Keratinocyte (primary cell): ENCODE measurements at regions not wholly inside any gene's neighbourhood (a gene's known extent, or its start where the extent isn't known, plus 50 kb on each side); places are given as distances from the start of the nearest gene placed in this dataset.

ENCODE experiments used
- DNase-seq: peaks from one replicate; pipeline ENCODE4 v3.0.0-alpha.2; 2011; ENCODE audit warnings: low read depth, missing footprints, low spot score
- FAIRE-seq: peaks from 2 replicates; lab custom pipeline; 2011; peaks lifted over from hg19 to GRCh38; lab: Jason Lieb, UNC
- H2AFZ ChIP-seq: 2 replicates; pipeline ENCODE4 v1.6.0; 2012; ENCODE audit warnings: low read length, control low read depth, inconsistent platforms; ENCODE audit not compliant: control insufficient read depth
- H3K27ac ChIP-seq: 2 replicates; pipeline ENCODE4 v1.5.1; 2011; ENCODE audit warnings: low read length; ENCODE audit not compliant: control insufficient read depth, insufficient read depth
- H3K27me3 ChIP-seq: 3 replicates; pipeline ENCODE4 v1.6.0; 2011; ENCODE audit warnings: low read length; ENCODE audit not compliant: control insufficient read depth, insufficient read depth; ENCODE audit errors: extremely low read depth
- H3K36me3 ChIP-seq, 2 experiments: 2 replicates in 1 of 2; 3 replicates in 1 of 2; pipeline ENCODE4 v1.5.1; 2011; ENCODE audit warnings: low read length in 2 of 2, mild to moderate bottlenecking in 1 of 2; ENCODE audit not compliant: control insufficient read depth in 2 of 2, insufficient read depth in 2 of 2; ENCODE audit errors: extremely low read depth in 1 of 2
- H3K4me1 ChIP-seq: 3 replicates; pipeline ENCODE4 v1.5.1; 2011; ENCODE audit warnings: low read length; ENCODE audit not compliant: control insufficient read depth, insufficient read depth; ENCODE audit errors: extremely low read depth
- H3K4me2 ChIP-seq: 3 replicates; pipeline ENCODE4 v1.6.0; 2011; ENCODE audit warnings: low read depth, low read length; ENCODE audit not compliant: control insufficient read depth, insufficient read depth; ENCODE audit errors: extremely low read depth
- H3K4me3 ChIP-seq, 3 experiments: fragments of 200-600 bp in 1 of 3; sonication (generic) in 1 of 3; 2 replicates in 2 of 3; 3 replicates in 1 of 3; pipeline ENCODE4 v1.5.1; 2011 to 2016; ENCODE audit warnings: low read length in 3 of 3, mild to moderate bottlenecking in 3 of 3, control low read depth in 2 of 3, inconsistent platforms in 1 of 3, low read depth in 1 of 3, mixed read lengths in 1 of 3, mixed run types in 1 of 3, moderate library complexity in 1 of 3; ENCODE audit not compliant: control insufficient read depth in 2 of 3, insufficient read depth in 2 of 3; ENCODE audit errors: extremely low read depth in 1 of 3
- H3K79me2 ChIP-seq: 2 replicates; pipeline ENCODE4 v1.6.0; 2012; ENCODE audit warnings: low read length; ENCODE audit not compliant: control insufficient read depth, insufficient read depth
- H3K9ac ChIP-seq: 3 replicates; pipeline ENCODE4 v1.6.0; 2011; ENCODE audit warnings: low read length; ENCODE audit not compliant: control insufficient read depth, insufficient read depth; ENCODE audit errors: extremely low read depth
- H3K9me1 ChIP-seq: 3 replicates; pipeline ENCODE4 v1.6.0; 2011; ENCODE audit warnings: low read length; ENCODE audit not compliant: control insufficient read depth, insufficient read depth; ENCODE audit errors: extremely low read depth
- H3K9me3 ChIP-seq: 2 replicates; pipeline ENCODE4 v1.5.1; 2012; ENCODE audit warnings: low read depth, low read length; ENCODE audit not compliant: control insufficient read depth
- H4K20me1 ChIP-seq: 3 replicates; pipeline ENCODE4 v1.6.0; 2011; ENCODE audit warnings: low read length; ENCODE audit not compliant: control insufficient read depth, insufficient read depth; ENCODE audit errors: extremely low read depth
- EZH2 ChIP-seq: IDR thresholded peaks from one replicate; pipeline ENCODE4 v1.6.1; 2012; ENCODE audit warnings: inconsistent platforms, mild to moderate bottlenecking, low read length, moderate library complexity
- dilution Hi-C: fragments of 300-500 bp; cut with MboI; formaldehyde crosslinking; loops from one replicate; pipeline ENCODE4 v1.7.0; 2020; ENCODE audit warnings: low sequenced_read_pairs; ENCODE audit not compliant: extremely low pct_ligation_motif_present
- TF ChIP-seq, protein P1 (sequence below), 3 experiments: IDR thresholded peaks in 1 of 3; conservative IDR thresholded peaks in 1 of 3; optimal IDR thresholded peaks in 1 of 3; 2 replicates in 2 of 3; 3 replicates in 1 of 3; pipeline versions ENCODE3 to v1.5.1; 2011; ENCODE audit warnings: low read length in 3 of 3, mild to moderate bottlenecking in 3 of 3, moderate library complexity in 2 of 3, control low read depth in 1 of 3, inconsistent platforms in 1 of 3; ENCODE audit not compliant: insufficient read depth in 2 of 3; ENCODE audit errors: extremely low read depth in 1 of 3

DNA sequence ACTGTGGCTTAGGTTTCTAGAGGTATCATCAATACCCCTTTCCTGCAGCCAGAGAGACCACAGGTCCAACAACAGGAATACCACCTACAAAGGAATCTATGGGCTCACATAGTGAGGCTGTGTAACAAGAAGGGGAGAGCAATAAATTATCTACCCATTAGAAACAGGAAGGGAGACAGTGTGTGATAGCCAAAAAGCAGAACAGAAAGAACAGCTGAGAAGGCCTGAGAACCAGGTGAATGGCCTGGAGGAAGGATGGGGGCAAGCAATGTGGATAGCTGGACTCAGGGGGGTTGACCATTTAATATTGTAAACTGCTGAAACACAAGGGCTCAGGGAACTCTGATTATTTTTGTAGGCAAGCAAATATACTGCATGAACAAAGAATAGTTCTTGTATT, 628.2 kb downstream of the COL12A1 start:
- Histone ChIP-seq H3K27ac (no peak overlapping the region), H2AFZ (no peak overlapping the region), H3K4me2 (no peak overlapping the region), H3K4me3 (no peak overlapping the region), H3K27me3 (no peaks in the 10 kb centered on the region), H3K9me1 (no peaks in the 10 kb centered on the region), H3K79me2 (no peaks in the 10 kb centered on the region), H3K36me3 (no peaks in the 10 kb centered on the region), H3K9me3 (no peaks in the 10 kb centered on the region), H4K20me1 (no peaks in the 10 kb centered on the region), H3K9ac (no peak overlapping the region), H3K4me1 (no peaks in the 10 kb centered on the region)
- no peak for FAIRE-seq
- DNase-seq, result no peak
- dilution Hi-C loops, result no loop called here
- TF ChIP-seq, protein P1, sequence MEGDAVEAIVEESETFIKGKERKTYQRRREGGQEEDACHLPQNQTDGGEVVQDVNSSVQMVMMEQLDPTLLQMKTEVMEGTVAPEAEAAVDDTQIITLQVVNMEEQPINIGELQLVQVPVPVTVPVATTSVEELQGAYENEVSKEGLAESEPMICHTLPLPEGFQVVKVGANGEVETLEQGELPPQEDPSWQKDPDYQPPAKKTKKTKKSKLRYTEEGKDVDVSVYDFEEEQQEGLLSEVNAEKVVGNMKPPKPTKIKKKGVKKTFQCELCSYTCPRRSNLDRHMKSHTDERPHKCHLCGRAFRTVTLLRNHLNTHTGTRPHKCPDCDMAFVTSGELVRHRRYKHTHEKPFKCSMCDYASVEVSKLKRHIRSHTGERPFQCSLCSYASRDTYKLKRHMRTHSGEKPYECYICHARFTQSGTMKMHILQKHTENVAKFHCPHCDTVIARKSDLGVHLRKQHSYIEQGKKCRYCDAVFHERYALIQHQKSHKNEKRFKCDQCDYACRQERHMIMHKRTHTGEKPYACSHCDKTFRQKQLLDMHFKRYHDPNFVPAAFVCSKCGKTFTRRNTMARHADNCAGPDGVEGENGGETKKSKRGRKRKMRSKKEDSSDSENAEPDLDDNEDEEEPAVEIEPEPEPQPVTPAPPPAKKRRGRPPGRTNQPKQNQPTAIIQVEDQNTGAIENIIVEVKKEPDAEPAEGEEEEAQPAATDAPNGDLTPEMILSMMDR (optimal IDR thresholded peaks at IDR 0.05 in 1 of 3, IDR thresholded peaks at IDR 0.05 in 1 of 3, conservative IDR thresholded peaks at IDR 0.05 in 1 of 3; ENCODE audit: extremely low read depth in 1 of 3, insufficient read depth in 2 of 3, low read length in 3 of 3), result no peak
- TF ChIP-seq EZH2, result no peak

DNA sequence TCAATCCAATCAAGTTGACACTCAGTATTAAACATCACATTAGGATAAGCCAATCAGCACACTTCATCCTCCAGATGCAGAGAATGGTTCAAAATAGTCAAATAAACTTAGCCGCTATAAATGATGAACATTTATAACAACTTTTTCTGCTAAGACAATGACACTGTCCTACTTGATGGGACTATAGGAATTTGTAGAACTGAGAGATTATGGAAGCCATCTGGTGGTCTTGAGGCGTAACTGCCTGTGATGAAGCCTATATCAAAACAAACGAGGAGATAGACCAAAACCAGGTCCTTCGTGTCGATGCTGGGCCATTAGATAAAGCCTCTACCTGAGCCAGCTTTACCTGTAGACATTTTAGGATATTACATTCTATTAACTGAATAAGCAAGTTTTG, 631.1 kb downstream of the COL12A1 start:
- H4K20me1 ChIP-seq, result no peaks in the 10 kb centered on the region
- no peak overlapping the region for H3K9ac ChIP-seq
- no peaks in the 10 kb centered on the region for H3K4me1 ChIP-seq
- no peak for TF ChIP-seq EZH2
- TF ChIP-seq, protein P1 (optimal IDR thresholded peaks at IDR 0.05 in 1 of 3, IDR thresholded peaks at IDR 0.05 in 1 of 3, conservative IDR thresholded peaks at IDR 0.05 in 1 of 3; ENCODE audit: extremely low read depth in 1 of 3, insufficient read depth in 2 of 3, low read length in 3 of 3), result peak; percentile 24 to 47 (median 37)
- no peak overlapping the region for H3K27ac ChIP-seq
- no peak overlapping the region for H2AFZ ChIP-seq
- H3K9me1 ChIP-seq, result no peaks in the 10 kb centered on the region
- no peaks in the 10 kb centered on the region for H3K9me3 ChIP-seq
- no peak for FAIRE-seq
- no peak overlapping the region for H3K4me3 ChIP-seq
- H3K79me2 ChIP-seq, result no peaks in the 10 kb centered on the region
- dilution Hi-C loops, result no loop called here
- H3K4me2 ChIP-seq, result no peak overlapping the region
- no peaks in the 10 kb centered on the region for H3K27me3 ChIP-seq
- H3K36me3 ChIP-seq, result no peaks in the 10 kb centered on the region
- no peak for DNase-seq
